ENCODE measurements at regions not wholly inside any gene's neighbourhood (a gene's known extent, or its start where the extent isn't known, plus 50 kb on each side); places are given as distances from the start of the nearest gene placed in this dataset.

GRCh38 chr16:55102531-55102930, 171.9 kb downstream of the IRX5 start:
- Mint-ChIP-seq H3K27ac (ENCODE audit: low read depth, unreplicated experiment) (no peak overlapping the region), H3K27me3 (ENCODE audit: insufficient read depth, unreplicated experiment) (no peaks in the 10 kb centered on the region), H3K4me1 (ENCODE audit: insufficient read depth, unreplicated experiment) (no peaks in the 10 kb centered on the region), H3K9me3 (ENCODE audit: unreplicated experiment) (no peaks in the 10 kb centered on the region), H3K4me3 (ENCODE audit: unreplicated experiment) (no peak overlapping the region), H3K36me3 (ENCODE audit: insufficient read depth, unreplicated experiment) (no peaks in the 10 kb centered on the region)
- BruUV-seq (replicated peaks), result no TSS peak
- CTCF ChIA-PET, result interaction anchor here (0.6 to 1.0 kb wide), 3 partner anchors 9 to 1535 kb away, joined by 3 to 4 read pairs (median 3); no protein-coding TSS in a partner anchor
- DNase-seq (ENCODE audit: unreplicated experiment), result no peak
- TF ChIP-seq CTCF (IDR thresholded peaks at IDR 0.05; ENCODE audit: unreplicated experiment), result no peak
- POLR2A ChIA-PET, result no interaction called here
- intact Hi-C loops (cut with micrococcal nuclease), result no loop called here

GRCh38 chr16:55107851-55108250, 177.2 kb downstream of the IRX5 start:
- intact Hi-C loops (cut with micrococcal nuclease), result no loop called here
- no peak for TF ChIP-seq CTCF (IDR thresholded peaks at IDR 0.05; ENCODE audit: unreplicated experiment)

GRCh38 chr16:55113210-55113609, 182.5 kb downstream of the IRX5 start:
- BruUV-seq (replicated peaks), result no TSS peak
- Mint-ChIP-seq H3K27ac (ENCODE audit: low read depth, unreplicated experiment) (no peak overlapping the region), H3K36me3 (ENCODE audit: insufficient read depth, unreplicated experiment) (no peaks in the 10 kb centered on the region), H3K9me3 (ENCODE audit: unreplicated experiment) (no peaks in the 10 kb centered on the region), H3K4me1 (ENCODE audit: insufficient read depth, unreplicated experiment) (no peaks in the 10 kb centered on the region), H3K27me3 (ENCODE audit: insufficient read depth, unreplicated experiment) (no peaks in the 10 kb centered on the region), H3K4me3 (ENCODE audit: unreplicated experiment) (no peak overlapping the region)
- intact Hi-C loops (cut with micrococcal nuclease), result no loop called here
- no peak for TF ChIP-seq CTCF (IDR thresholded peaks at IDR 0.05; ENCODE audit: unreplicated experiment)
- ChIA-PET POLR2A (no interaction called here), CTCF (interaction anchor here (1.5 kb wide), 1 partner anchor 15 kb away, joined by 6 read pairs; no protein-coding TSS in a partner anchor)
- DNase-seq (ENCODE audit: unreplicated experiment), result no peak

More at GRCh38 chr16:55107851-55108250, 177.2 kb downstream of the IRX5 start:
- ChIA-PET CTCF (no interaction called here), POLR2A (interaction anchor here (0.5 to 1.8 kb wide), 2 partner anchors 13 to 109 kb away, joined by 3 to 4 read pairs; no protein-coding TSS in a partner anchor)
- no peaks in the 10 kb centered on the region for H3K9me3 Mint-ChIP-seq (ENCODE audit: unreplicated experiment)
- no TSS peak for BruUV-seq (replicated peaks)
- no peak for DNase-seq (ENCODE audit: unreplicated experiment)
- H3K4me1 Mint-ChIP-seq (ENCODE audit: insufficient read depth, unreplicated experiment), result no peaks in the 10 kb centered on the region
- no peak overlapping the region for H3K4me3 Mint-ChIP-seq (ENCODE audit: unreplicated experiment)
- H3K27me3 Mint-ChIP-seq (ENCODE audit: insufficient read depth, unreplicated experiment), result no peaks in the 10 kb centered on the region
- no peaks in the 10 kb centered on the region for H3K36me3 Mint-ChIP-seq (ENCODE audit: insufficient read depth, unreplicated experiment)
- H3K27ac Mint-ChIP-seq (ENCODE audit: low read depth, unreplicated experiment), result no peak overlapping the region

GRCh38 chr16:55115506-55115905, 184.8 kb downstream of the IRX5 start:
- no peak overlapping the region for H3K27ac Mint-ChIP-seq (ENCODE audit: low read depth, unreplicated experiment)
- ChIA-PET CTCF (interaction anchor here (0.7 kb wide), 1 partner anchor 1373 kb away, joined by 3 read pairs; no protein-coding TSS in a partner anchor), POLR2A (no interaction called here)
- no peaks in the 10 kb centered on the region for H3K4me1 Mint-ChIP-seq (ENCODE audit: insufficient read depth, unreplicated experiment)
- BruUV-seq (replicated peaks), result no TSS peak
- no peak overlapping the region for H3K4me3 Mint-ChIP-seq (ENCODE audit: unreplicated experiment)
- intact Hi-C loops (cut with micrococcal nuclease), result no loop called here
- TF ChIP-seq CTCF (IDR thresholded peaks at IDR 0.05; ENCODE audit: unreplicated experiment), result no peak
- H3K27me3 Mint-ChIP-seq (ENCODE audit: insufficient read depth, unreplicated experiment), result no peaks in the 10 kb centered on the region
- H3K36me3 Mint-ChIP-seq (ENCODE audit: insufficient read depth, unreplicated experiment), result no peaks in the 10 kb centered on the region
- H3K9me3 Mint-ChIP-seq (ENCODE audit: unreplicated experiment), result no peaks in the 10 kb centered on the region
- no peak for DNase-seq (ENCODE audit: unreplicated experiment)
